ENCODE measurements at regions not wholly inside any gene's neighbourhood (a gene's known extent, or its start where the extent isn't known, plus 50 kb on each side); places are given as distances from the start of the nearest gene placed in this dataset.

DNA sequence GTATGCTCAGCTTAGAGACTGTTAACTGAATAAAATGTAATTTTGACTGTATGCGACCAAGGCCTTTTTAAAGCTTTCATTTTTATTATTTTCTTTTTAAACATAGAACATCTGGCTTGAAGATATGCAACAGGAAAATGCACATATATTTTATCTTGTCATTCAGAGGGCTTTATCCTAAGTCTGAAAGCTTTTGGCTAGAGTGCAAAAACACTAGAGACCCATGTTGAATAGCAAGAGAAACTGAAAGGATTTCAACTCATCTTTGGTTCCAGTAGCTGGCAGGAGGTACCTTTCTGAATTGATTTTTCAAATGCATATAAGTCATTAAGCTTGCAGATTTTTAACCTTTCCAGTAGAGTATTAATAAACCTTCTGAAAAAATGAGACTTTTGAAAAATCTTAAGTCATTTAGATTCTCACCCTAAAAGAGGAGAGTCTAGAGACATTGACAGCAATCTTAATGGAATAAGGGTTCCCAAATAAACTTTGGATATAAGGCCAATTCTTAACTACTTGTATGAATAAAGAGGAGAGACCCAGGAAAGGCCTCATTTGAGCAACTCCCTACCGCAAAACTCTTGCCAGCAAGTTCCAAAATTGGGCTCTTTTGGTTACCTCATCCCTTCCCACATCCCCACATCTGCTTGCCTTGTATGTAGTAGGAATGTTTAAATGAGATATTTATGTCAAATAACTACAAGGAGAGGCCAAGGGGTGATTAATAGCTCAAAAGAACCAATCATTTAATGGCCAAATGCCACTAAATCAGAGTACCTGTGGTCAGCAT is 454.4 kb downstream of the HTR7 start:
- H3K36me3 ChIP-seq (ENCODE audit: insufficient read depth in 1 of 2, low read depth in 1 of 2): no peaks in the 10 kb centered on the region
- ATAC-seq (no peak), DNase-seq (no peak)
- no peak overlapping the region for H3K27ac ChIP-seq
- 81 to 85% (median 83%) methylated on average over 2 of the region's 2 CpGs for WGBS, 3 donors
- intact Hi-C loops (cut with DNase I): no loop called here
- H3K4me1 ChIP-seq: no peaks in the 10 kb centered on the region
- TF ChIP-seq, protein P1, sequence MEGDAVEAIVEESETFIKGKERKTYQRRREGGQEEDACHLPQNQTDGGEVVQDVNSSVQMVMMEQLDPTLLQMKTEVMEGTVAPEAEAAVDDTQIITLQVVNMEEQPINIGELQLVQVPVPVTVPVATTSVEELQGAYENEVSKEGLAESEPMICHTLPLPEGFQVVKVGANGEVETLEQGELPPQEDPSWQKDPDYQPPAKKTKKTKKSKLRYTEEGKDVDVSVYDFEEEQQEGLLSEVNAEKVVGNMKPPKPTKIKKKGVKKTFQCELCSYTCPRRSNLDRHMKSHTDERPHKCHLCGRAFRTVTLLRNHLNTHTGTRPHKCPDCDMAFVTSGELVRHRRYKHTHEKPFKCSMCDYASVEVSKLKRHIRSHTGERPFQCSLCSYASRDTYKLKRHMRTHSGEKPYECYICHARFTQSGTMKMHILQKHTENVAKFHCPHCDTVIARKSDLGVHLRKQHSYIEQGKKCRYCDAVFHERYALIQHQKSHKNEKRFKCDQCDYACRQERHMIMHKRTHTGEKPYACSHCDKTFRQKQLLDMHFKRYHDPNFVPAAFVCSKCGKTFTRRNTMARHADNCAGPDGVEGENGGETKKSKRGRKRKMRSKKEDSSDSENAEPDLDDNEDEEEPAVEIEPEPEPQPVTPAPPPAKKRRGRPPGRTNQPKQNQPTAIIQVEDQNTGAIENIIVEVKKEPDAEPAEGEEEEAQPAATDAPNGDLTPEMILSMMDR (IDR thresholded peaks at IDR 0.05): no peak
- no peak overlapping the region for H3K4me3 ChIP-seq
- no peaks in the 10 kb centered on the region for H3K9me3 ChIP-seq
- no peaks in the 10 kb centered on the region for H3K27me3 ChIP-seq (ENCODE audit: insufficient read depth in 3 of 3, low read length in 2 of 3)

- Histone ChIP-seq H3K9me3 (peaks cover 4% of the 10 kb centered on the region), H3K27ac (no peak overlapping the region), H3K27me3 (ENCODE audit: insufficient read depth in 3 of 3, low read length in 2 of 3) (no peaks in the 10 kb centered on the region), H3K4me3 (no peak overlapping the region), H3K36me3 (ENCODE audit: insufficient read depth in 1 of 2, low read depth in 1 of 2) (no peaks in the 10 kb centered on the region), H3K4me1 (no peaks in the 10 kb centered on the region)
- WGBS, 3 donors: 67 to 73% (median 68%) methylated on average over 3 of the region's 3 CpGs
- intact Hi-C loops (cut with DNase I): no loop called here
- ATAC-seq (no peak), DNase-seq (no peak)
- TF ChIP-seq, protein P1 (IDR thresholded peaks at IDR 0.05): no peak
These were observed 450.7 kb downstream of the HTR7 start for GRCh38 chr10:90407131-90407530.

- H3K36me3 ChIP-seq (ENCODE audit: insufficient read depth in 1 of 2, low read depth in 1 of 2): no peaks in the 10 kb centered on the region
- no peak for DNase-seq
- H3K9me3 ChIP-seq: peaks cover 4% of the 10 kb centered on the region
- no peak overlapping the region for H3K27ac ChIP-seq
- H3K27me3 ChIP-seq (ENCODE audit: insufficient read depth in 3 of 3, low read length in 2 of 3): no peaks in the 10 kb centered on the region
- no peak for ATAC-seq
- intact Hi-C loops (cut with DNase I): no loop called here
- TF ChIP-seq, protein P1 (IDR thresholded peaks at IDR 0.05): no peak
- WGBS, 3 donors: 42 to 92% (median 60%) methylated on average over 2 of the region's 2 CpGs
- H3K4me3 ChIP-seq: no peak overlapping the region
- no peaks in the 10 kb centered on the region for H3K4me1 ChIP-seq
These were observed 450.0 kb downstream of the HTR7 start for GRCh38 chr10:90407851-90408250.

DNA sequence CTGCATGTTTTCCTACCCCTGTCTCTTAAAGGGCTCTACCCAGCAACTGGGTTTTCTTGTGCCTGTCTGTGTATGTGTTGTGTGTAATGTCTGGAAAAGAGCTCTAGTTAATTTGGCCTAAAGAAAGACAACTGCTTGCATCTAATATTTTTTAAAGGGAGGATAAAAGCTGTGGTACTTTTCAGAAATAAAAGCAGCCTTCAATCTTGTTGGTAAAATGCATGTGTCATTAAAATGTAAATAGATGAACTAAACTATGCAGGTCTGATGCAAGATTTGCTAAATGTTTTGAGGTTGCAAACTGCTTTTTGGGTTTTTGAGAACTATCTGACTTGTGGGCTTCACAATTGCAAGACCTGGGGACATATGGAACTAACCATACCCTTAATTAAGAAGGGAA is 445.3 kb downstream of the HTR7 start:
- H3K4me3 ChIP-seq: no peak overlapping the region
- no peak for DNase-seq
- no peak overlapping the region for H3K27ac ChIP-seq
- peaks cover 4% of the 10 kb centered on the region for H3K9me3 ChIP-seq
- H3K27me3 ChIP-seq (ENCODE audit: insufficient read depth in 3 of 3, low read length in 2 of 3): no peaks in the 10 kb centered on the region
- H3K4me1 ChIP-seq: no peaks in the 10 kb centered on the region
- H3K36me3 ChIP-seq (ENCODE audit: insufficient read depth in 1 of 2, low read depth in 1 of 2): no peaks in the 10 kb centered on the region
- intact Hi-C loops (cut with DNase I): loop anchor here in 1 of 2 donors (10.0 kb wide), 1 partner anchor 1902 kb away; no protein-coding TSS in a partner anchor
- TF ChIP-seq, protein P1 (IDR thresholded peaks at IDR 0.05): no peak
- ATAC-seq: no peak

DNA sequence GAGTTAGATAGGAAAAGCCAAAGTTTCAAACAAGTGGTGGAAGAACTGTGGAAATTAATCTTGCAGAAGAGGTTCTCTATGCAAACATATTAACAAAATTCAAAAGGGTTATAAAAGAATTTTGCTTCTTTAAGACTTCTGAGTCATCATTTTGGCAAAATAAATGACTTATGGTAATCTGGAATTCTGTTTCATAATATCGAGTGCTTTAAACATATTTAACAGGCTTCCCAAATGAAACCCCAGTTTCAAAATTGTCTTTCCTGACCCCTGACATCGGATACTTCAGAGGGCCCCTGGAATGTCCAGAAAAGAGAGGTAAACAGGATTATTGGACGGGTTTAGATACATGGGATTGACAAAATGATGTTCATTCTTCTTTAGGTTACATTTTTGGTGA is 444.6 kb downstream of the HTR7 start:
- Histone ChIP-seq H3K4me1 (no peaks in the 10 kb centered on the region), H3K9me3 (peaks cover 4% of the 10 kb centered on the region), H3K36me3 (ENCODE audit: insufficient read depth in 1 of 2, low read depth in 1 of 2) (no peaks in the 10 kb centered on the region), H3K27me3 (ENCODE audit: insufficient read depth in 3 of 3, low read length in 2 of 3) (no peaks in the 10 kb centered on the region), H3K4me3 (no peak overlapping the region), H3K27ac (no peak overlapping the region)
- 61 to 68% (median 63%) methylated on average over 3 of the region's 3 CpGs for WGBS, 3 donors
- TF ChIP-seq, protein P1 (IDR thresholded peaks at IDR 0.05): no peak
- DNase-seq (no peak), ATAC-seq (no peak)
- intact Hi-C loops (cut with DNase I): loop anchor here in 1 of 2 donors (10.0 kb wide), 1 partner anchor 1902 kb away; no protein-coding TSS in a partner anchor
